ENCODE measurements at regions not wholly inside any gene's neighbourhood (a gene's known extent, or its start where the extent isn't known, plus 50 kb on each side); places are given as distances from the start of the nearest gene placed in this dataset.
A peak's percentile ranks its signal among the peaks of the same experiment; 100 is the strongest.

- DNase-seq: no peak
These were observed 61.5 kb upstream of the GGTLC1 start for GRCh38 chr20:24050119-24050518.

- DNase-seq: no peak
These were observed 60.5 kb upstream of the GGTLC1 start for GRCh38 chr20:24049081-24049480.

DNA sequence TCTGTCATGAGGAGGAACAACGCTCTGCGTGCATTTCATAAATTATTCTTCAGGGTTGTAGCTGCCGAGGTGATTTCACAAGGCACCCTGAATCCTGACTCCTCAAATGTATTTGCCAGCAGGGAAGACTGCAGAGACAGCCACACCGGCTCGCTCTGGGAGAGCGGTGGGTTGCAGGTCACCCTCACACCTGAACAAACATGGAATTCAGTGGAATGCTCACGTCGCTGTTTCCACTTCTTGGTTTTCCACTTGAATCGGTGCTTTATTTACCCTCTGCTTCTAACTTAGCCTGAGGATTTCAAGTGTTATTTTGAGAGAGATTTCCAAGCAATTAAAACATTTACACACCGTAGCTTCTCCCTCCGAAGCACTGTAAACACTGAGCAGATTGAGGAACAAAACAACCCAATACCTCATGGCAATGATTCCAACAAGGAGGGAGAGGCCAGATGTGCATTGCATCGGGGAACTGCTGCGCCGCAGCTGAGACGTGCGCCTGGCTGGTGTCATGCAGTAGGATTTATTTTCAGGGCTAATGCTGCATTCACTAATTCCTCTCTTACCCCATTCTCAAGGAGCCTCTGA, 59.5 kb upstream of the GGTLC1 start:
- DNase-seq: peak in 1 of 2 experiments; percentile 35

GRCh38 chr20:24046888-24047287, 58.3 kb upstream of the GGTLC1 start:
- DNase-seq: peak in 1 of 2 experiments; percentile 14

DNA sequence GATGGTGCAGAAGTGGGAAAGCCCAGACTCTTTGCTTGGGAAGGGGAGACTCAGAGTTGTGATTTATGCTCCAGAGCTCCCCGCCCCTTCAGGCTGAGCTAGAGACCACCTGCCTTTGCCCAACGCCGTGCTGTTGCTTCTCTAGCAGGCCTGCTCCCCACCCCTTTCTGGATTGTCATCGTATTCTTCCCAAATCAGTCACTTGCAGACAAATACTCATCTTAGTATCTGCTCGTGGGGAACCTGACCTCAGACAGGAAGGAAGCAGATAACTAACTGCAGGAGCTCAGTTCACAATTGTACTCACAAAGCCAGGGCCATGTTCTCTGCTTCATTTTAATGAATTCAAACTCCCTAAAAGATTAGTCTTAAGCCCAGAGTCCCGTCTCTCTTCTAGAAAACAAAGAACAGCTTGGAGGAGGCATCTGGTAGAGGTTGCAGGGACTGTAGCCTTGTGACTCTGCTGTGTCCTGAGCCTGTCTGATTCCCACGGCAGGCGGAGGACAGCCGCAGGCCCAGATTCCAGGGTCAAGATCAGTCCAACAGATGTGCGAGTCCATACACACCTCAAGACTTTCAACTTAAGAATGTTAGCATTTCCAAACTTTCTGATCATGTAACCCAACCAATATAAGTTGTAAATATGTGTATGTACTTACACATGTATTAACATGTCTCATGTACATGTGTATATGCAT, 57.2 kb upstream of the GGTLC1 start:
- DNase-seq: peak; percentile 73 to 90

GRCh38 chr20:24043294-24043693, 54.7 kb upstream of the GGTLC1 start:
- no peak for DNase-seq

- DNase-seq: no peak
These were observed 54.1 kb upstream of the GGTLC1 start for GRCh38 chr20:24042646-24043045.

DNA sequence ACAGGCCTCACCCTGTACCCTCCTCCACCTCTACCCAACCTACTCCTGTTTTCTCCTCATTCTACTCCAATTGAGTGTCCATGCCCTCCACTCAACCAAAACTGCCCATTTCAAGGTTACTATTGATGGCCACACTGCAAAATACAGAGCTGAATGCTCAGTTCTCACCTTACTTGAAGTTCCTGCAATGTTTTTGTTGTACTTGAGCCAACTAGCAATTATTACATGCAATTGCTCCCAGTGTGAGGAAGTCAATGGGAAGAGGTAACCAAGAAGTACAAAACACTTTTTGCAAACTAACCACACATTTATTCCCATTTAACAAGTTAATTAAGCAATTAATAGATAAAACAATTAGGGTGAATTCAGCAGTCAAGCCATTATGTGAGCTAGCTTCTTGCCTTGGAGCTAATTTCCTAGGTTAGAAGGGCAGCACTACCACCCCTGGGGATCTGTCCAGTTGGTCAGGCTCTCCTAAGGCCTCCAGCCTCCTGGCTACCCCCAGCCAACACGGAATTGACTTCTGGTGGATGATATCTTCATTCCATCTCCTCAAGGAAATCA, 52.4 kb upstream of the GGTLC1 start:
- no peak for DNase-seq

- DNase-seq: no peak
These were observed 50.6 kb upstream of the GGTLC1 start for GRCh38 chr20:24039196-24039595.
